G401 (cell line): ENCODE measurements at regions not wholly inside any gene's neighbourhood (a gene's known extent, or its start where the extent isn't known, plus 50 kb on each side); places are given as distances from the start of the nearest gene placed in this dataset.
"Not testable (repeated sequence)": the region's sequence is repeated elsewhere in the genome, so short reads cannot be mapped to it uniquely, and the experiment has no call there.

Source experiments
- DNase-seq: peaks from one replicate; pipeline ENCODE4 v3.0.0-alpha.2; 2015; ENCODE audit warnings: low spot score
- in situ Hi-C: cut with HindIII; loops from 2 replicates; pipeline ENCODE4 v1.10.0; 2016; ENCODE audit warnings: low sequenced_read_pairs, mixed read lengths

DNA sequence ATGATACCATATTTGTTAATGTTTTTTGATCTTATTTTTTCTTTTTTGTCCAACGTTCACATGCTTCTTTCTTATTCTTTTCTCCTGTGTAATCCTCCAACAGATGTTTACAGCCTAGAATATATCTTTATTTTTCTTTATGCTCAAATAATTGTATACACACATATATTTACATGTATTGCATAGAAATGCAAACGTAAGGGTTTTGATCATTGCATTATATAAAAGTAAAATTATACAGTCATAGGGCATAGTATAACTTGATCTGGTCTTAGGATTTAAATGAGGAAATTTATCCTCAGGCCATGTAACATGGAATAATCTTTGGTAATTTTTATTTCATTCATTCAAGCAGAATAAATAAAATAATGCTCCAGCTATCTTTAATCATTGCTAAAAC lies 84.9 kb upstream of the EEF1E1 start:
- DNase-seq = no peak
- in situ Hi-C loops = no loop called here

DNA sequence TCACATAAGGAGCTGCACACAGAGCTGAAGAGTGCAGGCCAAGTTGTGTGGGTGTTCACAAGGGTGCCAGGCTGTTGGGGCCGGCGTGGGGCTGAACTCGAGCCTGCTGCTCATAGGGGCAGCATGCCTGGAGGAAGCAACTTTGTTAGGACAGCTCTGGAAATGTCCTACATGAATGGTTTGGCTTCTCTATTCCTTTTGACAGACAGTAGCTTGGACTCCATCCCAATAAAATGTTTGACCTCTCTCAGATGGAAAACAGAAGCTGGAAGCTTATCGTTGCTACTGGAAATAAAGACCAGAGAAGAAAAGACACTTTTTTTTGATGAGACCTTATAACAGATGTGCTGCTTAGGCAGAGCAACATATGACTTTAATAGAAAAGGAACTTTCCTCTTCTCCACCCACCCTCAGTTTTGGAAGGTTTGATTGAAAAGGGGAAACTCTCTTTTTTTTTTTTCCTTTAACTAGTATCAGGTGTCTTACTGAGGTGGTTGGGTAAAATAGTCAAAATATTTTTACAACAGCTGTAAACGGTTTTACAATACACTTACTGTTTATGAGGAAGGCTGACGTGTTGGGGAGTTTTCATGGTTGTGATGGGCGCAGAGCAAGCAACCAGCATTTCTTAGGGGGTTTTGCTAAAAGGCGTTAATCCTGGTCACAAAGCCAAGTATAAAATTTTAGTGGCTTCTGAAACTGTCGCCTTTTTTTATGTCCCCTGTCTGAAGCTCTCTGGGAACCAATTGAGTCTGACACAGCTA lies 80.7 kb upstream of the EEF1E1 start:
- in situ Hi-C loops = no loop called here
- peak; percentile 34 for DNase-seq

GRCh38 chr6:8181951-8182845 lies 79.8 kb upstream of the EEF1E1 start:
- DNase-seq = no peak
- in situ Hi-C loops = no loop called here

DNA sequence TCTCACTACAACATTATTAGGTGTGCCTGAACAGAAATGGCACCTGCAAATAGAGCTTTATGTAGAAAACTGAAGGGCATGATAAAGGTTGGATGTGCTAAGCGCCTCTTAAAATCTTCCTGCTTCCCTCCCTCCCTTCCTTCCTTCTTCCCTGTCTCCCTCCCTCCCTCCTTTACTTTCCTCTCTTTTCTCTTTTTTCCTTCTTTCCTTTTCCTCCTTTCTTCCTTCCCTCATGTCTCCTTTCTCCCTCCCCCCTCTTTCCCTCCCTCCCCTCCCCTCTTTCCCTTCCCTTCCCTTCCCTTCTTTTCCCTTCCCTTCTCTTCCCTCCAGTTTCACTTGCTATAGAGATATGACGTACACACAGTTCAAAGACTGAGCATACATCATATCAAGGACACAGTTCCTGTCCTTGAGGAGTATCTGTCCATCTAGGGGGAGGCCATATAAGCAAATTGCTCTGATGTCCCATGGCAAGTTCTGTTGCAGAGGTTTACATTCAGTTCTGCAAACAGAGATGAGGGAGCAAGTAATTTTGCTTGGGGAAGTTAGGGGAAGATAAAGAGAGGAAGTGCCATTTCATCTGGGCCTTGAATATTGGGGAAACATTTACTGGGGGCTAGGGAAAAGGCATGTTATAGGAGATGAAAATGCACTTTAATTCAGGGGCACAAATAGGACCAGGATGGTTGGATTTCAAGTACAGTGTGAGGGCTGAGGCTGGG lies 79.0 kb upstream of the EEF1E1 start:
- no peak for DNase-seq
- in situ Hi-C loops = no loop called here

DNA sequence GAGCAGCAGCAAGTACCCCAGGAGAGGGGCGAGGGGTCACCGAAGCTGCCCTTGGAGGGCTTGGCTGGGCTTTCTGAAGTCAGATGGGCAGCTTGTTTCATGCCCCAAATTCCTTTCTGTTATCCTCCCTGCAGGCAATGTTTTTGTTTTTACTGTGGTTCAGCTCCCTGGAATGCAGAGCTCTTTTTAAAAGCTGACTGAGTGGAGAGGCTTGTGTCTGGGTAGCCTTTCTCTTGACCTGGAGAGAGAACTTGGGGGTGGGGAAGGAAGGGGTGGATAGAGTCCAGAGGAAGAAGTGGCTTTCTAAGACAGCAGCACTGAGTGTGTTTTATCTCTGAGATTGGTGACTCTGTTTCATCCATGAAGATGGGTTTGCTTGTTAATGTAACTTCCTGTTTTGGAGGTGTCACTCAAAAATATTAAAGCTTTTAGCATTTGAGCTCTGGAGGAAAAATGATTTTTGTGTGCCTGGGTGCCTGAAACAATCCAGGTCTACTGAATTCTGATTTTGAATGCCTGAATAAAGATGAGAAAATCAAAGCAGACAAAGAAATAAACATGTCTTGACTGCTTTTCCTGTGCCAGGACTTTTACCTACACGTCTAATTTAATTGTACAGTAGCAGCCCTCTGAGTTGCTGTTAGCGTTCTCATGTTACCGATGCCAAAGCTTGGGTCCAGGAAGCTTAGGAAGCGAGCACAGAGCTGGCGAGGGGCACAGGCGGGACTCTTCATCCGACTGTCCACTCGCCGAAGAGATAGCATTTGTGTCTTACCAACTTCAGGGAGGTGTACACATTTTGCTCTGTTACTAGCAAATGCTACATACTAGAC lies 78.2 kb upstream of the EEF1E1 start:
- DNase-seq = peak; percentile 40
- in situ Hi-C loops = no loop called here

DNA sequence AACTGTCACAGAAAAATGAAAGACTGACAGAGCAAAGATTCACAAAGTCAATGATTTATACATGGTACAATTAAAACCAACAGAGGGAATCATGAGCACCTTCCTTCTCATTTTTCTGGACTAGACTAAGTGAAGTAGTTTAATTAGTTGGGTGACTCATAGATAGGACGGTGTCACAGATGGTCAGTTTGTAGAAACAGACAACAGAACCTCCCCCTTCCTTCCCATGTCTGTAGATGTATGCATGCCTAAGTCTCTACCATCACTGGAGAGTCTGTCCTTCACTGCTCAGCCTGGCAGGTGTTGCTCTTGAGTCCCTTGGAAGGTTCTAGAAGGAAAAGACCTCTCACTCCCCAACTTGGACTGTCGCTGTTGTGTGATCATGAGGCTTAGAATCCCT lies 75.4 kb upstream of the EEF1E1 start:
- in situ Hi-C loops = no loop called here
- no peak for DNase-seq

DNA sequence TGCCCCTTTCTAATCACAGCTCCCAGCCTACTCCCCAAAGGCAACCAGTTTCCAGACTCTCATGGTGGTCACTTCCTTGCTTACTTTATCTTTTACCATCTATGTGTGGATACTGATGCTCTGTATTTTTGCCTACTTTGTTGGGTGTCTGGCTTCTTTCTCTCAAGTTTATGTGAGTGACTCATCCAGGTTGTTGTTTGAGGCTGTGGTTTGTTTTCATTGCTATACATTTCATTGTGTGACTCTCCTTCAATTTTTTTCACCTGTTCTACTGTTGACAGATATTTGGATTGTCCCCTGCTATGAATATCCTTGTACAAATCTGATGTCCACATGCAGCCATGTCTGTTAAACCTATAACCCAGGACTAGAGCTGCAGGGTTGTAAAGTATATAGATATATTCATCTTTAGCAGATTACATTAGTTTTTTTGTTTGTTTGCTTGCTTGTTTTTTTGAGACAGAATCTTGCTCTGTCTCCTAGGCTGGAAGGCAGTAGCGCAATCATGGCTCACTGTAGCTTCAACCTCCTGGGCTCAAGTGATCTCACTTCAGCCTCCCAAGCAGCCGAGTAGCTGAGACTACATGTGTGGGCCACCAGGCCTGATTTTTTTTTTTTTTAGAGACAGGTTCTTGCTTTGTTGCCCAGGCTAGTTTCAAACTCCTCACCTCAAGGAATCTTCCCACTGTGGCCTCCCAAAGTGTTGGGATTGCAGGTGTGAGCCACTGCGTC lies 72.9 kb upstream of the EEF1E1 start:
- in situ Hi-C loops = no loop called here
- DNase-seq = no peak

GRCh38 chr6:8174571-8174970 lies 72.2 kb upstream of the EEF1E1 start:
- DNase-seq = no peak
- in situ Hi-C loops = no loop called here

- no peak for DNase-seq
Measured at GRCh38 chr6:8172530-8172929, 70.2 kb upstream of the EEF1E1 start.

DNA sequence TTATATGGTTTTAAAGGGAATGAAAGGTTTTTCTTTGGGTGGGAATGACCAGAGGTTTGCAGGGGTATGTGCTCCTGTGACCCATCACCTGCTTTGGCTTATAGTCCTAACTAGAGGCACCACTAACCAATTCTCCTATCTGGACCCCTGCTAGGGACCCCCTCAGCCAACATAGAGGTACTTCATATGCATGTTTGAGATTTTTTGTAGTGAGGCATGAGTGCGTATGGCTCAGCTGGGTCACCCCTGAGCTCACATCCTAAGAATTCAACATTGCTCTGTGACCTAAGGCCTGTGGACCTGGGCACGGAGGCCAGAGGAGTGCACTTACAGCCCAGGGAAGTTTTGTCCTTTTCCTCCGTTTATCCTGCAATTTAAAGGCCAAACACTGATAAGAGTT lies 68.4 kb upstream of the EEF1E1 start:
- in situ Hi-C loops = no loop called here
- DNase-seq = peak; percentile 46

More at GRCh38 chr6:8172530-8172929, 70.2 kb upstream of the EEF1E1 start:
- in situ Hi-C loops = no loop called here

- no peak for DNase-seq
- in situ Hi-C loops = no loop called here
Measured at GRCh38 chr6:8170245-8170644, 67.9 kb upstream of the EEF1E1 start.

GRCh38 chr6:8166156-8166555 lies 63.8 kb upstream of the EEF1E1 start:
- no peak for DNase-seq
- in situ Hi-C loops = no loop called here

DNA sequence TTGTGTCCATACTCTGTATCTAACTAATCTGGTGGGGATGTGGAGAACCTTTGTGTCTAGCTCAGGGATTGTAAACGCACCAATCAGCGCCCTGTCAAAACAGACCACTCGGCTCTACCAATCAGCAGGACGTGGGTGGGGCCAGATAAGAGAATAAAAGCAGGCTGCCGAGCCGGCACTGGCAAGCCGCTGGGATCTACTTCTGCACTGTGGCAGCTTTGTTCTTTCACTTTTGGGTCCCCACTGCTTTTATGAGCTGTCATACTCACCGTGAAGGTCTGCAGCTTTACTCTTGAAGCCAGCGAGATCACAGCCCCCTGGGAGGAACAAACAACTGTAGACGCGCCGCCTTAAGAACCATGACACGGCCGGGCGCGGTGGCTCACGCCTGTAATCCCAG lies 62.7 kb upstream of the EEF1E1 start:
- in situ Hi-C loops, DNase-seq: not testable (repeated sequence)

- in situ Hi-C loops, DNase-seq: not testable (repeated sequence)
Measured at GRCh38 chr6:8164281-8164680, 61.9 kb upstream of the EEF1E1 start.

GRCh38 chr6:8159966-8160365 lies 57.6 kb upstream of the EEF1E1 start:
- DNase-seq = no peak
- in situ Hi-C loops = no loop called here

DNA sequence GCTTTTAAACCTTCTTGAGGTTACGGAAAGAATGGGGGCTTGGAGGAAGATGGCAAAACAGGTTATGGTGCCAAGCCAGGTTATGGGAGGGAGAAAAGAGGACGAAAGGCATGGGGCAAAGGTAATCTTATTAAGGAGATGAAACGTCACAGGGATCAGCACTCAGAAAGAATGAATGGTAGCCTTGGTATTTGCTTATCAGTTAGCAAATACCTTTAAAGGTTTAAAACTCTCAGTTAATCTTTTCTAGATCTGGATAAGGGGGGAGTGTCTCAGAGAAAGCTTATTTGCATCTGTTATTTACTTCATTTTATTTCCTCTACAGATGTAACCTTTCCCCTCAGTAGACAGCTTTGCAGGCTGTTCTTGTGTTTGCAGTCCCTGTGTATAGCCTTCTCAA lies 55.5 kb upstream of the EEF1E1 start:
- no peak for DNase-seq
- in situ Hi-C loops = no loop called here

GRCh38 chr6:8155259-8156012 lies 53.1 kb upstream of the EEF1E1 start:
- no peak for DNase-seq
- in situ Hi-C loops = no loop called here
